ENCODE measurements at regions not wholly inside any gene's neighbourhood (a gene's known extent, or its start where the extent isn't known, plus 50 kb on each side); places are given as distances from the start of the nearest gene placed in this dataset.

DNA sequence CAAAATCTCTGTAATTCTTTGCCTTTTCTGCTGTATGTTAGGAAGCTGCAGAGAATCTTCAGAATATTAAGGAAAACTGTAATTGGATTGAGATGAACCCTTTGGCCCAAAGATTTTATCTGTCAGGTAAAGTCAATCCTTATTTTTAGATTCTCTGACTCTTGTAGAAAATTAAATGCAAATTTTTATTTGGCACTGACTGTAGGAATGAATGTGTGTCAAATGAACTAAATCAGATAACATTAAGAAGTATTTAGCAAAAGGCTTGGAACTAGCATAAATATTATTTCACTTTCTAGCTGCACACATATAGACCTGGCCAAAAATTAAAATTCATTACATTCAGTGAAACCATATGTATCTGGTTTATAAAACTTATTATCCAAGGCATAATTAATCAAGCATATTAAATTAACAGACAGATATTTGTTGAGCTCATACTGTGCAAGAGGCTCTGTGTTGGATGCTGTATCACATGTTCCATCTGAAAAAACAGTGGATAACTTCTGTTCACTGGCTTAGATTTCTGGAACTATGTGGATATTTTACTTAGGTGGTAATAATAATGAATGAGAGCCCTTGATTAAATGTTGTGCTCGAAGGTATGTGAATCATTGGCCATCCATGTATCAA is 124.8 kb downstream of the HDGFL1 start:
- no peak for DNase-seq (ENCODE audit: extremely low spot score, unreplicated experiment)
- TF ChIP-seq, protein P1, sequence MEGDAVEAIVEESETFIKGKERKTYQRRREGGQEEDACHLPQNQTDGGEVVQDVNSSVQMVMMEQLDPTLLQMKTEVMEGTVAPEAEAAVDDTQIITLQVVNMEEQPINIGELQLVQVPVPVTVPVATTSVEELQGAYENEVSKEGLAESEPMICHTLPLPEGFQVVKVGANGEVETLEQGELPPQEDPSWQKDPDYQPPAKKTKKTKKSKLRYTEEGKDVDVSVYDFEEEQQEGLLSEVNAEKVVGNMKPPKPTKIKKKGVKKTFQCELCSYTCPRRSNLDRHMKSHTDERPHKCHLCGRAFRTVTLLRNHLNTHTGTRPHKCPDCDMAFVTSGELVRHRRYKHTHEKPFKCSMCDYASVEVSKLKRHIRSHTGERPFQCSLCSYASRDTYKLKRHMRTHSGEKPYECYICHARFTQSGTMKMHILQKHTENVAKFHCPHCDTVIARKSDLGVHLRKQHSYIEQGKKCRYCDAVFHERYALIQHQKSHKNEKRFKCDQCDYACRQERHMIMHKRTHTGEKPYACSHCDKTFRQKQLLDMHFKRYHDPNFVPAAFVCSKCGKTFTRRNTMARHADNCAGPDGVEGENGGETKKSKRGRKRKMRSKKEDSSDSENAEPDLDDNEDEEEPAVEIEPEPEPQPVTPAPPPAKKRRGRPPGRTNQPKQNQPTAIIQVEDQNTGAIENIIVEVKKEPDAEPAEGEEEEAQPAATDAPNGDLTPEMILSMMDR (IDR thresholded peaks at IDR 0.05) = no peak
- H3K27me3 Mint-ChIP-seq (ENCODE audit: unreplicated experiment) = no peaks in the 10 kb centered on the region
- H3K36me3 Mint-ChIP-seq (ENCODE audit: unreplicated experiment) = no peaks in the 10 kb centered on the region
- H3K9me3 Mint-ChIP-seq (ENCODE audit: unreplicated experiment) = peaks cover 4% of the 10 kb centered on the region
- no peak overlapping the region for H3K27ac Mint-ChIP-seq (ENCODE audit: unreplicated experiment)
- no peak overlapping the region for H3K4me3 Mint-ChIP-seq (ENCODE audit: unreplicated experiment)
- peaks cover 10% of the 10 kb centered on the region for H3K4me1 Mint-ChIP-seq (ENCODE audit: unreplicated experiment)

DNA sequence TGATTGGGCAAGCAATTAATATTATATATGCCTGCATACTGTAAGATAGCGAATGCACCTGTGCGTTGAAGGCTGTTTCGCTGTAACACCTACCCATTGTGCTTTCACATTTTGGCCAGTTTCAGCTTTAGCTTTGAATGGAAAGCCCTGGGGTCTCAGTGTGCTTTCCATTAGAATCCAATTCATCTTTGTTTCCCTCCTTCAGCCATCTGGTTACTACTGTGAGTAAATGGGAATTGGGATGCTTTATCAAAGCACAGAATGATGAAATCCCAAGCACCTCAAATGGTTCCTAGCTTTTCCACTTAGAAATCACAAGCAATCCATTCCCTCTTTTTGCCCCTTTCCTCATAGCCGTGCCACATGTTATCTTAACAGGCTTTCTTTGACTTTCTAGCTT is 127.1 kb downstream of the HDGFL1 start:
- Mint-ChIP-seq H3K36me3 (ENCODE audit: unreplicated experiment) (no peaks in the 10 kb centered on the region), H3K4me3 (ENCODE audit: unreplicated experiment) (no peak overlapping the region), H3K4me1 (ENCODE audit: unreplicated experiment) (peaks cover 27% of the 10 kb centered on the region), H3K27ac (ENCODE audit: unreplicated experiment) (no peak overlapping the region), H3K9me3 (ENCODE audit: unreplicated experiment) (peaks cover 4% of the 10 kb centered on the region), H3K27me3 (ENCODE audit: unreplicated experiment) (no peaks in the 10 kb centered on the region)
- DNase-seq (ENCODE audit: extremely low spot score, unreplicated experiment) = no peak
- TF ChIP-seq, protein P1 (IDR thresholded peaks at IDR 0.05) = no peak

DNA sequence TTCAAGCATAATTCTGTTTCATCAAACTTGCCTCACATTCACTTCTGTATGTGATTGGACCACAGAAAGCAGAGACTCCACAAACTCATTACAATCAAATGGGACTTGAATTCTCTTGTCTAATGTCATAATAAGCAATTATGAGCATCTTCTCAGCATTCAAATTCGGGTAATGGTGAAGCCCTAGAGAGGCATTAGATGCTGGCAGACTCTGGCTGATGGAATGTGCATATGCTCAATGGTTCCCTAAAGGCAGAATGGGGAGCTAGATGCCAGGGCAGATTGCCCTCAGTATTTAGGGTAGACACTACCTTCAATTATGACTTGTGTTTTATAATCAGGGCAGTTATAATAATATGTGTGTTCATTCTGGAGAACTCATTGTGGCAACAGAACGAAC is 127.9 kb downstream of the HDGFL1 start:
- Mint-ChIP-seq H3K9me3 (ENCODE audit: unreplicated experiment) (peaks cover 6% of the 10 kb centered on the region), H3K4me3 (ENCODE audit: unreplicated experiment) (no peak overlapping the region), H3K27me3 (ENCODE audit: unreplicated experiment) (no peaks in the 10 kb centered on the region), H3K4me1 (ENCODE audit: unreplicated experiment) (peaks cover 29% of the 10 kb centered on the region), H3K36me3 (ENCODE audit: unreplicated experiment) (no peaks in the 10 kb centered on the region), H3K27ac (ENCODE audit: unreplicated experiment) (no peak overlapping the region)
- DNase-seq (ENCODE audit: extremely low spot score, unreplicated experiment) = no peak
- TF ChIP-seq, protein P1 (IDR thresholded peaks at IDR 0.05) = no peak

DNA sequence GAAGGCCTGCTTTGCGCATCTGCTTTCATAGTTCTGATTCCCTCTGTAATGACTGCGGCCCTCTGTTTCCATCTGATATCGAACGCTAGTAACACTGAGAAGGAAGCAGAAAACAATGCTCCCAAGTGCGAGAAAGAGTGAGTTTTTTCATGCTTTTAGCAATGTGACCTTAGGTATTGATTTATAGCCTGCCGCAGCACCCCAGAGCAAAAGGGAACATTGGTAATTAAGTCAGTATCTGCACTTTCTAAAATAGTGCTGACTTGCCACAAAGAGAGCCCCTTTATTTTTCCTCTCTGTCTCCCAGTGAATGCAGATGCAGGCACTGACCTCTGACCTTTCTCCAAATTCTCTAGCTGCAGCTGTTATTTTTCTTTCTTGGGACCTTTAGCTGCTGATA is 129.8 kb downstream of the HDGFL1 start:
- DNase-seq (ENCODE audit: extremely low spot score, unreplicated experiment) = no peak

DNA sequence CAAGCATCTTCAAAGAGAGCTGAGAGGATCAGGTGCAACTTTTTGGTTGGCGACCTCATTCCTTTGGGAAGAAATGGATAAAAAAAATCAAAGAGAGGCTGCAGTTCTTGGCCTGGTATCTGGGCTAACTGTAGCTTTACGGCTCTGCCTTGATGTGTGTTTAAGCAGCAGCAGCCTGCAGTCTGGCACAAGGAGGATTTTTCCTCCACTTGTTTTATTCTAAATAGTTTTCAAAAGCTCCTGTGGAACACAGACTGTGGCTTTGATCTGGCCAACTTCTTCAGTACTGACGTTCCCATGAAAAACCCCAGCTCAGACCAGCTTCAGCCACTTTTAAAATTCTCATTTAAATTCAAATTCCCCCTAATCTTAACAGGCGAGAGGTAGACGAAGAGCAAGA is 137.3 kb downstream of the HDGFL1 start:
- H3K4me3 Mint-ChIP-seq (ENCODE audit: unreplicated experiment) = no peak overlapping the region
- TF ChIP-seq, protein P1 (IDR thresholded peaks at IDR 0.05) = no peak
- no peak overlapping the region for H3K27ac Mint-ChIP-seq (ENCODE audit: unreplicated experiment)
- peaks cover under 1% of the 10 kb centered on the region for H3K9me3 Mint-ChIP-seq (ENCODE audit: unreplicated experiment)
- H3K36me3 Mint-ChIP-seq (ENCODE audit: unreplicated experiment) = no peaks in the 10 kb centered on the region
- peaks cover 4% of the 10 kb centered on the region for H3K4me1 Mint-ChIP-seq (ENCODE audit: unreplicated experiment)
- no peak for DNase-seq (ENCODE audit: extremely low spot score, unreplicated experiment)
- H3K27me3 Mint-ChIP-seq (ENCODE audit: unreplicated experiment) = no peaks in the 10 kb centered on the region

More for the DNA sequence above, 129.8 kb downstream of the HDGFL1 start:
- Mint-ChIP-seq H3K27me3 (ENCODE audit: unreplicated experiment) (no peaks in the 10 kb centered on the region), H3K36me3 (ENCODE audit: unreplicated experiment) (no peaks in the 10 kb centered on the region), H3K9me3 (ENCODE audit: unreplicated experiment) (peaks cover 6% of the 10 kb centered on the region), H3K4me3 (ENCODE audit: unreplicated experiment) (peak overlapping the region; percentile 0), H3K27ac (ENCODE audit: unreplicated experiment) (peak overlapping the region; percentile 29), H3K4me1 (ENCODE audit: unreplicated experiment) (peaks cover 29% of the 10 kb centered on the region)
- TF ChIP-seq, protein P1 (IDR thresholded peaks at IDR 0.05) = no peak

Data from osteocyte (in vitro differentiated cells).